Neural progenitor cell (in vitro differentiated cells): ENCODE measurements at regions not wholly inside any gene's neighbourhood (a gene's known extent, or its start where the extent isn't known, plus 50 kb on each side); places are given as distances from the start of the nearest gene placed in this dataset.

Experiments used
- DNase-seq: peaks from one replicate; pipeline ENCODE4 v3.0.0-alpha.2; 2016; ENCODE audit warnings: low spot score
- H2AFZ ChIP-seq: fragments of 200-600 bp; sonication (generic); replicated peaks from 2 replicates; pipeline ENCODE4 v1.6.1; 2016; ENCODE audit warnings: antibody characterized with exemption
- H3F3A ChIP-seq: fragments of 200-600 bp; sonication (generic); 2 replicates; pipeline ENCODE4 v1.6.1; 2016; ENCODE audit warnings: antibody characterized with exemption, low read depth
- H3K27ac ChIP-seq: fragments of 200-600 bp; sonication (generic); 2 replicates; pipeline ENCODE4 v1.5.1; 2016; ENCODE audit warnings: mild to moderate bottlenecking
- H3K27me3 ChIP-seq: fragments of 200-600 bp; sonication (generic); 2 replicates; pipeline ENCODE4 v1.6.1; 2016; ENCODE audit warnings: mild to moderate bottlenecking, moderate library complexity
- H3K36me3 ChIP-seq: fragments of 200-600 bp; sonication (generic); 2 replicates; pipeline ENCODE4 v1.5.1; 2016
- H3K4me1 ChIP-seq: fragments of 200-600 bp; sonication (generic); 2 replicates; pipeline ENCODE4 v1.6.1; 2016; ENCODE audit warnings: mixed run types
- H3K4me2 ChIP-seq: fragments of 200-600 bp; sonication (generic); 2 replicates; pipeline ENCODE4 v1.6.1; 2016
- H3K4me3 ChIP-seq: fragments of 200-600 bp; sonication (generic); 2 replicates; pipeline ENCODE4 v1.5.1; 2016
- H3K79me2 ChIP-seq: fragments of 200-600 bp; sonication (generic); 2 replicates; pipeline ENCODE4 v1.6.1; 2016; ENCODE audit warnings: low read depth
- H3K9ac ChIP-seq: fragments of 200-600 bp; sonication (generic); 2 replicates; pipeline ENCODE4 v1.6.1; 2016
- H3K9me3 ChIP-seq: fragments of 200-600 bp; sonication (generic); 2 replicates; pipeline ENCODE4 v1.5.1; 2016; ENCODE audit warnings: low read depth
- H4K20me1 ChIP-seq: fragments of 200-600 bp; sonication (generic); 2 replicates; pipeline ENCODE4 v1.6.1; 2016; ENCODE audit warnings: low read depth
- H3K27ac Mint-ChIP-seq: 3 replicates; pipeline ENCODE4 v1.8.0; 2021; ENCODE audit warnings: mixed read lengths
- H3K27me3 Mint-ChIP-seq: 2 replicates; pipeline ENCODE4 v1.8.0; 2022; ENCODE audit warnings: low read depth, mild to moderate bottlenecking, inconsistent platforms, moderate library complexity, mixed read lengths; ENCODE audit not compliant: insufficient read depth
- H3K36me3 Mint-ChIP-seq: 3 replicates; pipeline ENCODE4 v1.8.0; 2021; ENCODE audit warnings: mixed read lengths
- H3K4me1 Mint-ChIP-seq: 3 replicates; pipeline ENCODE4 v1.8.0; 2021; ENCODE audit warnings: mixed read lengths
- H3K4me3 Mint-ChIP-seq: 3 replicates; pipeline ENCODE4 v1.8.0; 2021; ENCODE audit warnings: mild to moderate bottlenecking, moderate library complexity, mixed read lengths
- H3K9me3 Mint-ChIP-seq: 3 replicates; pipeline ENCODE4 v1.8.0; 2020; ENCODE audit warnings: mixed read lengths
- EZH2 ChIP-seq: fragments of 200-600 bp; sonication (generic); IDR thresholded peaks from 2 replicates; pipeline ENCODE4 v1.6.1; 2017; ENCODE audit warnings: antibody characterized with exemption, mild to moderate bottlenecking, moderate library complexity
- EZH2phosphoT487 ChIP-seq: fragments of 200-600 bp; sonication (generic); IDR thresholded peaks from 2 replicates; pipeline ENCODE4 v1.6.1; 2017; ENCODE audit warnings: antibody characterized with exemption
- TF ChIP-seq, protein P1 (sequence below): fragments of 200-600 bp; sonication (generic); IDR thresholded peaks from 2 replicates; pipeline ENCODE4 v1.5.1; 2017; ENCODE audit warnings: antibody characterized with exemption, mild to moderate bottlenecking

DNA sequence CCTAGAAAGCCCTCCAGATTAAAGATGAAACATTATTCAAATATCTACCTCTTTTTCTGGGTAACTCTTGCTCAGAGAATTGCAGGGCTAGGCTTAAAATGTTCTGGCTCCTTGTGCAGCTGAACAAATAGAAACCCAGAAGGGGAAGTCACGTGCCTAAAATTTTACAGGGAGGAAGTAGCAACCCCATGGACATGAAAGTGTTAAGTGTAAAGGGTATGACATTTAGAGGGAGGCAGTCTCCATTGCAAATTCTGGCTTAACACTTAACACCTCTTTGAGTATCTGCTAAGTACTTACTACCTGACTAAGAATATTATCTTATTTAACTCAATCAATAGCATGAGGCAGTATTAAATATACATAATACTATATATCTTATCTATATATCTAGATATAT lies 376.1 kb upstream of the ERCC4 start:
- no peaks in the 10 kb centered on the region for H3F3A ChIP-seq
- peaks cover 6% of the 10 kb centered on the region for H3K27me3 Mint-ChIP-seq
- H3K9me3 Mint-ChIP-seq: peaks cover 3% of the 10 kb centered on the region
- no peak overlapping the region for H3K9ac ChIP-seq
- H3K4me3 ChIP-seq: no peak overlapping the region
- H3K4me3 Mint-ChIP-seq: no peak overlapping the region
- no peaks in the 10 kb centered on the region for H3K79me2 ChIP-seq
- no peak overlapping the region for H3K27ac ChIP-seq
- peaks cover 23% of the 10 kb centered on the region for H3K4me1 Mint-ChIP-seq
- H3K4me2 ChIP-seq: no peak overlapping the region
- no peaks in the 10 kb centered on the region for H3K27me3 ChIP-seq
- no peaks in the 10 kb centered on the region for H3K36me3 ChIP-seq
- H2AFZ ChIP-seq: no peak overlapping the region
- H3K9me3 ChIP-seq: no peaks in the 10 kb centered on the region
- no peaks in the 10 kb centered on the region for H4K20me1 ChIP-seq
- H3K4me1 ChIP-seq: peaks cover 9% of the 10 kb centered on the region
- no peak overlapping the region for H3K27ac Mint-ChIP-seq
- no peak for DNase-seq
- TF ChIP-seq EZH2phosphoT487 (no peak), EZH2 (no peak)
- TF ChIP-seq, protein P1, sequence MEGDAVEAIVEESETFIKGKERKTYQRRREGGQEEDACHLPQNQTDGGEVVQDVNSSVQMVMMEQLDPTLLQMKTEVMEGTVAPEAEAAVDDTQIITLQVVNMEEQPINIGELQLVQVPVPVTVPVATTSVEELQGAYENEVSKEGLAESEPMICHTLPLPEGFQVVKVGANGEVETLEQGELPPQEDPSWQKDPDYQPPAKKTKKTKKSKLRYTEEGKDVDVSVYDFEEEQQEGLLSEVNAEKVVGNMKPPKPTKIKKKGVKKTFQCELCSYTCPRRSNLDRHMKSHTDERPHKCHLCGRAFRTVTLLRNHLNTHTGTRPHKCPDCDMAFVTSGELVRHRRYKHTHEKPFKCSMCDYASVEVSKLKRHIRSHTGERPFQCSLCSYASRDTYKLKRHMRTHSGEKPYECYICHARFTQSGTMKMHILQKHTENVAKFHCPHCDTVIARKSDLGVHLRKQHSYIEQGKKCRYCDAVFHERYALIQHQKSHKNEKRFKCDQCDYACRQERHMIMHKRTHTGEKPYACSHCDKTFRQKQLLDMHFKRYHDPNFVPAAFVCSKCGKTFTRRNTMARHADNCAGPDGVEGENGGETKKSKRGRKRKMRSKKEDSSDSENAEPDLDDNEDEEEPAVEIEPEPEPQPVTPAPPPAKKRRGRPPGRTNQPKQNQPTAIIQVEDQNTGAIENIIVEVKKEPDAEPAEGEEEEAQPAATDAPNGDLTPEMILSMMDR: no peak
- peaks cover 7% of the 10 kb centered on the region for H3K36me3 Mint-ChIP-seq

DNA sequence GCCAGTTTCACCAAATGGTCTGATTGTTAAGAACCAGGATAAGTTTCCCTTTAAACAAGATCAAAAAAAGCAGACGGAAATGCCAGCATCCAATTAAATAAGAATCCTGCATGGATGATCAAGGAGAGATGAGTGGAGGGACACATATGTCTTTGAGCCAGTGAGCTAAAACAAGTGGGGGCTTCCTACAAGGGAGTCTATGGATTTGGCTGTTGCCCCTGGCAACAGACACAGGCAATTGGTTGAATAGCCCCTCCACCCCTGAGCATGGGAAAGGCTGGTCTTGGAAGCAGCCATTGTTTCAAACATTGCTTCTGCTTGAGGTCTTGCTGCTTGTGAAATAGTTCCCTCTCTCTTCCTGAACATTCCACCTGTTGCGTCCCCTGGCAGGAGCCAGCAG lies 374.7 kb upstream of the ERCC4 start:
- Mint-ChIP-seq H3K4me3 (no peak overlapping the region), H3K36me3 (peaks cover 7% of the 10 kb centered on the region), H3K27me3 (peaks cover 6% of the 10 kb centered on the region), H3K4me1 (peaks cover 28% of the 10 kb centered on the region), H3K9me3 (peaks cover 3% of the 10 kb centered on the region), H3K27ac (peak overlapping the region; percentile 81)
- Histone ChIP-seq H3K27ac (no peak overlapping the region), H3K79me2 (no peaks in the 10 kb centered on the region), H3K9me3 (no peaks in the 10 kb centered on the region), H3K4me1 (peaks cover 9% of the 10 kb centered on the region), H3K27me3 (no peaks in the 10 kb centered on the region), H3K36me3 (no peaks in the 10 kb centered on the region), H3K9ac (no peak overlapping the region), H3K4me3 (no peak overlapping the region), H3K4me2 (peak overlapping the region; percentile 27), H3F3A (no peaks in the 10 kb centered on the region), H2AFZ (peak overlapping the region; percentile 54), H4K20me1 (no peaks in the 10 kb centered on the region)
- TF ChIP-seq EZH2phosphoT487 (no peak), EZH2 (no peak)
- TF ChIP-seq, protein P1: no peak
- DNase-seq: peak; percentile 58

DNA sequence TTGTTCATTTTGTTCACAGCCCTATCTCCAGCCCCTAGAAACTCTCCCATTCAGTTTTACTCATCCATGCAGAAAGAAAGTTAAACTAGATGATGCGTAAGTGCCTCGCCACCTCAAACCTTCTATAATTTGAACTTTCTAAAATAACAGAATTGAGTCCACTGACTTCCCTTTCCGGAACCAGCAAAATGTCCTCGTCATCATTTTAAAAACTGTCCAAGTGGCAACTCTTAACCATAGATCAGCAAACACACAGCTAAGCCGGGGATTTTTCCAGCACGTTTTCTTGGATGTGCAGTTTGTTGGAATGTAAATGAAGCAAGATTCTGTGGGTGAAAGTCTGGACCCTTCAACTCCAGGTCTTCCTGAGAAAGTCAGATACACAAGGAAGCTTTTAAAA lies 369.7 kb upstream of the ERCC4 start:
- H3K9me3 Mint-ChIP-seq: peaks cover 3% of the 10 kb centered on the region
- Histone ChIP-seq H3K4me1 (peaks cover 17% of the 10 kb centered on the region), H3K36me3 (no peaks in the 10 kb centered on the region), H3K4me2 (no peak overlapping the region), H3K27me3 (no peaks in the 10 kb centered on the region), H3K9ac (no peak overlapping the region), H3K27ac (no peak overlapping the region), H3K4me3 (no peak overlapping the region), H2AFZ (no peak overlapping the region), H3F3A (no peaks in the 10 kb centered on the region), H3K9me3 (no peaks in the 10 kb centered on the region), H3K79me2 (no peaks in the 10 kb centered on the region), H4K20me1 (no peaks in the 10 kb centered on the region)
- no peak overlapping the region for H3K4me3 Mint-ChIP-seq
- no peak for TF ChIP-seq EZH2phosphoT487
- no peak for TF ChIP-seq EZH2
- TF ChIP-seq, protein P1: no peak
- H3K36me3 Mint-ChIP-seq: peaks cover 4% of the 10 kb centered on the region
- peaks cover 2% of the 10 kb centered on the region for H3K27me3 Mint-ChIP-seq
- peaks cover 53% of the 10 kb centered on the region for H3K4me1 Mint-ChIP-seq
- no peak for DNase-seq
- H3K27ac Mint-ChIP-seq: peak overlapping the region; percentile 32
